ENCODE measurements at regions not wholly inside any gene's neighbourhood (a gene's known extent, or its start where the extent isn't known, plus 50 kb on each side); places are given as distances from the start of the nearest gene placed in this dataset.
"Not testable (repeated sequence)": the region's sequence is repeated elsewhere in the genome, so short reads cannot be mapped to it uniquely, and the experiment has no call there.

DNA sequence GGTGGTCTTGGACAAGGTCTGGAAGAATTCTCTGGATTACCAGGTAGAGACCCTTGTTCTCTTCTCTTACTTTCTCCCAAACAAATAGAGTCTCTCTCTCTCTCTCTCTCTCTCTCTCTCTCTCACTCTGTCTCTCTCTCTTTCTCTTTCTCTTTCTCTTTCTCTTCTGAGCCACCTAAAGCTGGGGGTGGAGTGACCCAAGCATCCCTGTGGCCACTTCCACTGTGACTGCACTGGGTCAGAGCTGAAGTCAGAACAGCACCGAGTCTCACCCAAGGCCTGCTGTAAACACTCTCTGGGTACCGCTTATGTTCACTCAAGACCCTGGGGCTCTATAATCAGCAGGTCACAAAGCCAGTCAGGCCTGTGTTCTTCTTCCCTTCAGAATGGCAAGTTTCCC is 513.7 kb downstream of the EBF1 start:
- no peak for TF ChIP-seq EZH2 (IDR thresholded peaks at IDR 0.05; ENCODE audit: low read length, missing control alignments)
- TF ChIP-seq, protein P1, sequence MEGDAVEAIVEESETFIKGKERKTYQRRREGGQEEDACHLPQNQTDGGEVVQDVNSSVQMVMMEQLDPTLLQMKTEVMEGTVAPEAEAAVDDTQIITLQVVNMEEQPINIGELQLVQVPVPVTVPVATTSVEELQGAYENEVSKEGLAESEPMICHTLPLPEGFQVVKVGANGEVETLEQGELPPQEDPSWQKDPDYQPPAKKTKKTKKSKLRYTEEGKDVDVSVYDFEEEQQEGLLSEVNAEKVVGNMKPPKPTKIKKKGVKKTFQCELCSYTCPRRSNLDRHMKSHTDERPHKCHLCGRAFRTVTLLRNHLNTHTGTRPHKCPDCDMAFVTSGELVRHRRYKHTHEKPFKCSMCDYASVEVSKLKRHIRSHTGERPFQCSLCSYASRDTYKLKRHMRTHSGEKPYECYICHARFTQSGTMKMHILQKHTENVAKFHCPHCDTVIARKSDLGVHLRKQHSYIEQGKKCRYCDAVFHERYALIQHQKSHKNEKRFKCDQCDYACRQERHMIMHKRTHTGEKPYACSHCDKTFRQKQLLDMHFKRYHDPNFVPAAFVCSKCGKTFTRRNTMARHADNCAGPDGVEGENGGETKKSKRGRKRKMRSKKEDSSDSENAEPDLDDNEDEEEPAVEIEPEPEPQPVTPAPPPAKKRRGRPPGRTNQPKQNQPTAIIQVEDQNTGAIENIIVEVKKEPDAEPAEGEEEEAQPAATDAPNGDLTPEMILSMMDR (conservative IDR thresholded peaks at IDR 0.05 in 1 of 2, IDR thresholded peaks at IDR 0.05 in 1 of 2; ENCODE audit: low read depth in 1 of 2, low read length in 2 of 2), result no peak
- H3K4me2 ChIP-seq (ENCODE audit: extremely low read depth, insufficient read depth, low read length), result no peak overlapping the region
- no peaks in the 10 kb centered on the region for H4K20me1 ChIP-seq (ENCODE audit: control insufficient read depth, extremely low read depth, insufficient read depth, low read length)
- H3K9me3 ChIP-seq (ENCODE audit: control insufficient read depth, insufficient read depth, low read depth, low read length), result no peaks in the 10 kb centered on the region
- DNase-seq (ENCODE audit: low read depth in 2 of 2), result no peak
- H3K27ac ChIP-seq (ENCODE audit: insufficient read depth, low read length), result no peak overlapping the region
- H3K4me3 ChIP-seq (replicated peaks in 1 of 4; ENCODE audit: control extremely low read depth in 1 of 4, insufficient read depth in 1 of 4, low read depth in 3 of 4, low read length in 4 of 4), result no peak overlapping the region
- no peaks in the 10 kb centered on the region for H3K4me1 ChIP-seq (ENCODE audit: control insufficient read depth, extremely low read depth, insufficient read depth, low read length)
- no peaks in the 10 kb centered on the region for H3K79me2 ChIP-seq (ENCODE audit: control insufficient read depth, insufficient read depth, low read length)
- no peak overlapping the region for H3K9ac ChIP-seq (ENCODE audit: insufficient read depth, low read length)
- H3K36me3 ChIP-seq (ENCODE audit: control insufficient read depth, insufficient read depth, low read length), result no peaks in the 10 kb centered on the region
- H2AFZ ChIP-seq (ENCODE audit: low read length), result no peak overlapping the region
- no peaks in the 10 kb centered on the region for H3K27me3 ChIP-seq (ENCODE audit: control insufficient read depth, insufficient read depth, low read length)

DNA sequence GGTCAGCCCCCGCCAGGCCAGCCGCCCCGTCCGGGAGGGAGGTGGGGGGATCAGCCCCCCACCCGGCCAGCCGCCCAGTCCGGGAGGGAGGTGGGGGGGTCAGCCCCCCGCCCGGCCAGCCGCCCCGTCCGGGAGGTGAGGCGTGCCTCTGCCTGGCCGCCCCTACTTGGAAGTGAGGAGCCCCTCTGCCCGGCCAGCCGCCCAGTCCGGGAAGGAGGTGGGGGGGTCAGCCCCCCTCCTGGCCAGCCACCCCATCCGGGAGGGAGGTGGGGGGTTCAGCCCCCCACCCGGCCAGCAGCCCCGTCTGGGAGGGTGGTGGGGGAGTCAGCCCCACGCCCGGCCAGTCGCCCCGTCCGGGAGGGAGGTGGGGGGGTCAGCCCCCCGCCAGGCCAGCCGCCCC is 517.0 kb downstream of the EBF1 start:
- not testable (repeated sequence) for H3K27ac ChIP-seq (ENCODE audit: insufficient read depth, low read length); H3K36me3 ChIP-seq (ENCODE audit: control insufficient read depth, insufficient read depth, low read length); H3K79me2 ChIP-seq (ENCODE audit: control insufficient read depth, insufficient read depth, low read length); H3K4me3 ChIP-seq (replicated peaks in 1 of 4; ENCODE audit: control extremely low read depth in 1 of 4, insufficient read depth in 1 of 4, low read depth in 3 of 4, low read length in 4 of 4); H3K9ac ChIP-seq (ENCODE audit: insufficient read depth, low read length); H3K4me1 ChIP-seq (ENCODE audit: control insufficient read depth, extremely low read depth, insufficient read depth, low read length); H2AFZ ChIP-seq (ENCODE audit: low read length); H4K20me1 ChIP-seq (ENCODE audit: control insufficient read depth, extremely low read depth, insufficient read depth, low read length); H3K4me2 ChIP-seq (ENCODE audit: extremely low read depth, insufficient read depth, low read length); H3K27me3 ChIP-seq (ENCODE audit: control insufficient read depth, insufficient read depth, low read length); DNase-seq (ENCODE audit: low read depth in 2 of 2); H3K9me3 ChIP-seq (ENCODE audit: control insufficient read depth, insufficient read depth, low read depth, low read length)

DNA sequence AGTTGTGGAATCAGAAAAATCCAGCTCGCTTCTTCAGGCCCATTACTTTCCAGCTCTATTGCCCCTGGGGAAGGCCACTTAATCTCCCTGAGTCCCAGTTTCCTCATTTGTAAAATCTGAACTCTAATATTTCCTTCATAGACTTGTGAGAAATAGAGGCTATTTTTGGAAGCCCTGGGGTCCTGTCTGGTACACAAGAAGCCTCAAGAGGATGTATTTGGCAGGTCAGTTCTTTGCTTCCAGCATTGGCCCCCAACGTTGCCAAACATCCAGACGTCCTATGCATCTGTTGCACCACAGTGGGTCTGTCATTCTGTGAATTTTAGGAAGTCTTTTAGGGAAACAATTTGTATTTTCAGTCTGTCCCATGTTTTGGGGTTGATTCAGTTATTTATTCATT is 525.9 kb downstream of the EBF1 start:
- no peak for TF ChIP-seq EZH2 (IDR thresholded peaks at IDR 0.05; ENCODE audit: low read length, missing control alignments)
- TF ChIP-seq, protein P1 (conservative IDR thresholded peaks at IDR 0.05 in 1 of 2, IDR thresholded peaks at IDR 0.05 in 1 of 2; ENCODE audit: low read depth in 1 of 2, low read length in 2 of 2), result no peak
- DNase-seq (ENCODE audit: low read depth in 2 of 2), result no peak
- H3K4me1 ChIP-seq (ENCODE audit: control insufficient read depth, extremely low read depth, insufficient read depth, low read length), result no peaks in the 10 kb centered on the region
- no peak overlapping the region for H3K9ac ChIP-seq (ENCODE audit: insufficient read depth, low read length)
- H3K79me2 ChIP-seq (ENCODE audit: control insufficient read depth, insufficient read depth, low read length), result no peaks in the 10 kb centered on the region
- no peaks in the 10 kb centered on the region for H3K9me3 ChIP-seq (ENCODE audit: control insufficient read depth, insufficient read depth, low read depth, low read length)
- no peaks in the 10 kb centered on the region for H4K20me1 ChIP-seq (ENCODE audit: control insufficient read depth, extremely low read depth, insufficient read depth, low read length)
- no peaks in the 10 kb centered on the region for H3K27me3 ChIP-seq (ENCODE audit: control insufficient read depth, insufficient read depth, low read length)
- no peak overlapping the region for H3K4me3 ChIP-seq (replicated peaks in 1 of 4; ENCODE audit: control extremely low read depth in 1 of 4, insufficient read depth in 1 of 4, low read depth in 3 of 4, low read length in 4 of 4)
- H3K4me2 ChIP-seq (ENCODE audit: extremely low read depth, insufficient read depth, low read length), result no peak overlapping the region
- H2AFZ ChIP-seq (ENCODE audit: low read length), result no peak overlapping the region
- H3K36me3 ChIP-seq (ENCODE audit: control insufficient read depth, insufficient read depth, low read length), result no peaks in the 10 kb centered on the region
- H3K27ac ChIP-seq (ENCODE audit: insufficient read depth, low read length), result no peak overlapping the region

DNA sequence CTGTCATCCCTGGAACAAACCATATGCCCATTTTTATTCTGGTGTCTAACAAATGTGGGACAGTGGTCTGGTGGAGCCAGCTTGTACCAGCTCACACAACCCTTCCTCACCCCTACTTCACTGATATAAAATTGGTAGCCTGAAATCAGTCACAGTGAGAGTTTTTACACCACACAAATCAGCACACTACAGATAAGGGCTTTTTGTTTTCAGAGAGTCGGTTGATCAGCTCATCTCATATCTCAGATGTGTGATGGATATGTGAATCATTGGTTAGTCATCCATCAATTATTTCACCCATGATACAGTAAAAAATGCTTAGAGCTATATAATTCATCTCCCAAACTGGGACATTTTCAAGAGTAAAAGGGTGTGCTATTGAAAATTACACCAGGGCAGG is 529.2 kb downstream of the EBF1 start:
- Histone ChIP-seq H3K36me3 (ENCODE audit: control insufficient read depth, insufficient read depth, low read length) (no peaks in the 10 kb centered on the region), H3K27ac (ENCODE audit: insufficient read depth, low read length) (no peak overlapping the region), H3K4me1 (ENCODE audit: control insufficient read depth, extremely low read depth, insufficient read depth, low read length) (no peaks in the 10 kb centered on the region), H3K4me2 (ENCODE audit: extremely low read depth, insufficient read depth, low read length) (no peak overlapping the region), H3K9ac (ENCODE audit: insufficient read depth, low read length) (no peak overlapping the region), H3K79me2 (ENCODE audit: control insufficient read depth, insufficient read depth, low read length) (no peaks in the 10 kb centered on the region), H3K9me3 (ENCODE audit: control insufficient read depth, insufficient read depth, low read depth, low read length) (no peaks in the 10 kb centered on the region), H3K4me3 (replicated peaks in 1 of 4; ENCODE audit: control extremely low read depth in 1 of 4, insufficient read depth in 1 of 4, low read depth in 3 of 4, low read length in 4 of 4) (no peak overlapping the region), H4K20me1 (ENCODE audit: control insufficient read depth, extremely low read depth, insufficient read depth, low read length) (no peaks in the 10 kb centered on the region), H2AFZ (ENCODE audit: low read length) (no peak overlapping the region), H3K27me3 (ENCODE audit: control insufficient read depth, insufficient read depth, low read length) (no peaks in the 10 kb centered on the region)
- no peak for DNase-seq (ENCODE audit: low read depth in 2 of 2)
- TF ChIP-seq, protein P1 (conservative IDR thresholded peaks at IDR 0.05 in 1 of 2, IDR thresholded peaks at IDR 0.05 in 1 of 2; ENCODE audit: low read depth in 1 of 2, low read length in 2 of 2), result no peak
- TF ChIP-seq EZH2 (IDR thresholded peaks at IDR 0.05; ENCODE audit: low read length, missing control alignments), result no peak
